GM21723 (cell line): ENCODE measurements at regions not wholly inside any gene's neighbourhood (a gene's known extent, or its start where the extent isn't known, plus 50 kb on each side); places are given as distances from the start of the nearest gene placed in this dataset.

Experiments used
- ATAC-seq: cut with Tn5 transposase; IDR thresholded peaks from one replicate; pipeline ENCODE4 v1.9.1; 2021; ENCODE audit warnings: mild to moderate bottlenecking, moderate library complexity; ENCODE audit not compliant: unreplicated experiment

- no peak for ATAC-seq
Observed at GRCh38 chr1:224564454-224565084, 51.5 kb upstream of the CNIH3 start.

GRCh38 chr1:224565186-224565585, 50.9 kb upstream of the CNIH3 start:
- no peak for ATAC-seq

- ATAC-seq, result no peak
Observed at GRCh38 chr1:224565611-224566406, 50.3 kb upstream of the CNIH3 start.
